Fibroblast of mammary gland (primary cell): ENCODE measurements at regions not wholly inside any gene's neighbourhood (a gene's known extent, or its start where the extent isn't known, plus 50 kb on each side); places are given as distances from the start of the nearest gene placed in this dataset.

ENCODE experiments used
- DNase-seq: peaks from one replicate; pipeline ENCODE4 v3.0.0-alpha.2; 2010; ENCODE audit warnings: low read depth
- H3K4me3 ChIP-seq: 2 replicates; pipeline ENCODE4 v1.5.1; 2011; ENCODE audit warnings: low read depth, mild to moderate bottlenecking, low read length, moderate library complexity; ENCODE audit not compliant: control insufficient read depth
- TF ChIP-seq, protein P1 (sequence below): conservative IDR thresholded peaks from 2 replicates; pipeline ENCODE4 v1.5.1; 2011; ENCODE audit warnings: low read depth, low read length, inconsistent platforms; ENCODE audit not compliant: control insufficient read depth, insufficient read depth

DNA sequence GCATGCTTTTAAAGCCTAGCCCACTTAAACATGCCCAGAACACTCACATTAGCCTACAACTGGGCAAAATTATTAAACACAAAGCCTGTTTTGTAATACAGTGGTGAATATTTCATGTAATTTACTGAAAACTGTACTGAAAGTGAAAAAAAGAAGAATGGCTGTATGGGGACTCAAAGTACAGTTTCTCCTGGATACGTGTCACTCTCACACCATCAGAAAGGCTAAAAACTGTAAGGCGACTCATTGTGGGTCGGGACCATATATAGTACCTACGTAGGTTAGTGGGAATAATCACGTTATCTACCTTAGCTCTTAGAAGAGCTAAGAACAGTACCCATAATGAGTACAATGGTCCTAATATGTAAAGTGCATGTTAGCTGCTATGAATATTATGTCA is 80.2 kb upstream of the SPATA12 start:
- TF ChIP-seq, protein P1, sequence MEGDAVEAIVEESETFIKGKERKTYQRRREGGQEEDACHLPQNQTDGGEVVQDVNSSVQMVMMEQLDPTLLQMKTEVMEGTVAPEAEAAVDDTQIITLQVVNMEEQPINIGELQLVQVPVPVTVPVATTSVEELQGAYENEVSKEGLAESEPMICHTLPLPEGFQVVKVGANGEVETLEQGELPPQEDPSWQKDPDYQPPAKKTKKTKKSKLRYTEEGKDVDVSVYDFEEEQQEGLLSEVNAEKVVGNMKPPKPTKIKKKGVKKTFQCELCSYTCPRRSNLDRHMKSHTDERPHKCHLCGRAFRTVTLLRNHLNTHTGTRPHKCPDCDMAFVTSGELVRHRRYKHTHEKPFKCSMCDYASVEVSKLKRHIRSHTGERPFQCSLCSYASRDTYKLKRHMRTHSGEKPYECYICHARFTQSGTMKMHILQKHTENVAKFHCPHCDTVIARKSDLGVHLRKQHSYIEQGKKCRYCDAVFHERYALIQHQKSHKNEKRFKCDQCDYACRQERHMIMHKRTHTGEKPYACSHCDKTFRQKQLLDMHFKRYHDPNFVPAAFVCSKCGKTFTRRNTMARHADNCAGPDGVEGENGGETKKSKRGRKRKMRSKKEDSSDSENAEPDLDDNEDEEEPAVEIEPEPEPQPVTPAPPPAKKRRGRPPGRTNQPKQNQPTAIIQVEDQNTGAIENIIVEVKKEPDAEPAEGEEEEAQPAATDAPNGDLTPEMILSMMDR: no peak
- no peak overlapping the region for H3K4me3 ChIP-seq
- DNase-seq: no peak

GRCh38 chr3:56979791-56980190 is 80.7 kb upstream of the SPATA12 start:
- TF ChIP-seq, protein P1: no peak
- H3K4me3 ChIP-seq: no peak overlapping the region
- DNase-seq: no peak

DNA sequence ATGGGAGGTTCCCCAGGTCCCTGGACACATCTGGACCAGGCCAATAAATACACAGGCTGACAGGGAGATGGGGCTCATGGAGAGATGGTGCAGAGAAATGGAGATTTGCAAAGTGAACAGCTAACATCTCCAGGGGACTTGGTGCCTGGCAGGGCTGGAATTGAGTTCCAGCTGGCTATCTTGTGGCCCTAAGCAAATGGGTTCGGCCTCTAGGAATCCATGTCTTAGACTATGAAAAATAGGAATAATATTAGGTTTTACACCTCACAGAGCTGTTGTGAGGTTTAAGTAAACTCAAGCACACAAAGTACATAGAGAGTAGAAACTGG is 82.9 kb upstream of the SPATA12 start:
- DNase-seq: no peak
- no peak overlapping the region for H3K4me3 ChIP-seq
- TF ChIP-seq, protein P1: no peak

DNA sequence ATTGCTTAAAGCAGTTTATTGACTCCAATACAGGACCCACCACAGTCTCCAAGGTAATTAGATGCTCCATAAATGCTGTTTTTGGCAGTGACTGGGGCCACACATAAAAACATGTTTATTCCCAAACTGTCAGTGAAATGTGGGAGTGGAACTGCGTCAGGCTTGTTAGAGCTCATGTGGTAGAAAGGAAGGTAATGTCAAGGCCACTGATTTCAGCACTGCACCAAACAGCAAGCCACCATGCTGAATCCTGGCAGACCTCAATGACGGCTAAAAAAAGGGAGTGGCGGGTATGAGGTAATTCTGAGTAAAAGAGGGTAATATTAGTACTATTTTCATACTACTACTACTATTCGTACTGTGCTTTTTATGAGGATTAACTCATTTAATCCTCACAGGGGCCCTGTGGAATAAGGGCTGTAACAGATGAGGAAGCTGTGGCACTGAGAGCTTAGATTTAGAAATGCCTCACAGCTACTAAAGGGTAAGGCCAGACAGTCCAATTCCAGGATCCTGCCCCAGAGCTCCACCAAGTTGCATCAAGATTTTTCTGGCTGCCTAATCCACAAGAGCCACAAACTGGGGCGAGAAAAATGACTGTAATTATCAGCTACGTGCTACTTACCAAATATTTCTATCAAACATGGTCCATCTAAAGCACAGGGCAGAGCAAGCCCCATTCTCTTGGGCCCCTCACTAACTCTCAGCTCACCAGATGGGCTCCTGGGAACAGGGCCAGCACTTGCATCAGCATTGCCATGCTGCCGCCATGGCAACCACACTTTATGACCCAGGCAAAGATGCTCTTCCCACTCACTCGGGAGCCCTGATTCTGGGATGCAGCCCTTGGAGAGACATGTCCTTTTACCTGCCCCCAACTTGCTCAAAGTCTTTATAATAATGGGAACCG is 83.6 kb upstream of the SPATA12 start:
- H3K4me3 ChIP-seq: no peak overlapping the region
- TF ChIP-seq, protein P1: no peak
- DNase-seq: peak; percentile 74

- TF ChIP-seq, protein P1: no peak
- DNase-seq: peak; percentile 58
- H3K4me3 ChIP-seq: no peak overlapping the region
Measured at GRCh38 chr3:56975567-56975966, 84.9 kb upstream of the SPATA12 start.

GRCh38 chr3:56974247-56974930 is 86.1 kb upstream of the SPATA12 start:
- TF ChIP-seq, protein P1: no peak
- no peak overlapping the region for H3K4me3 ChIP-seq
- peak; percentile 14 for DNase-seq
